ENCODE measurements at regions not wholly inside any gene's neighbourhood (a gene's known extent, or its start where the extent isn't known, plus 50 kb on each side); places are given as distances from the start of the nearest gene placed in this dataset.
"Not testable (repeated sequence)": the region's sequence is repeated elsewhere in the genome, so short reads cannot be mapped to it uniquely, and the experiment has no call there.

DNA sequence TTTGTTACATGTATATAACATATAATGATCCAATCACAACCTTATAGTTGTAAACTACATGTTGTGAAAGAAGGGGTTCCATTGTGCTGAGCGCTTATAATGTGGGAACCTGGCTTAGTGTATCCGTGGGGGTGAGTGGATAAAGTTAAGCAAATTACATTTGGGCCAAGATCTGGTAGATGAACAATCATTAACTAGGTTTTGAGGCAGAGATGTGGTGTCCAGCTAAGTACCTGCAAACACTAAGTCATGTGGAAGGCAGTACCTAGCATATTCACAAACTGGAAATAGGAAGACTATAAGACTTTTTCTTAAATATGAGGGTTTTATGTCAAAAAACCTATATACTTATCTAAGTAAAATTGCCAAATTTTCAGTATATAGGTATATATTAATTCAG, 167.2 kb upstream of the PDE4B start:
- H3K27ac ChIP-seq: no peak overlapping the region
- H3K9me3 ChIP-seq: no peaks in the 10 kb centered on the region
- H3K27me3 ChIP-seq: no peaks in the 10 kb centered on the region
- intact Hi-C loops (cut with DNase I): no loop called here
- H3K4me3 ChIP-seq: no peak overlapping the region
- H3K4me1 ChIP-seq: no peaks in the 10 kb centered on the region
- TF ChIP-seq, protein P1, sequence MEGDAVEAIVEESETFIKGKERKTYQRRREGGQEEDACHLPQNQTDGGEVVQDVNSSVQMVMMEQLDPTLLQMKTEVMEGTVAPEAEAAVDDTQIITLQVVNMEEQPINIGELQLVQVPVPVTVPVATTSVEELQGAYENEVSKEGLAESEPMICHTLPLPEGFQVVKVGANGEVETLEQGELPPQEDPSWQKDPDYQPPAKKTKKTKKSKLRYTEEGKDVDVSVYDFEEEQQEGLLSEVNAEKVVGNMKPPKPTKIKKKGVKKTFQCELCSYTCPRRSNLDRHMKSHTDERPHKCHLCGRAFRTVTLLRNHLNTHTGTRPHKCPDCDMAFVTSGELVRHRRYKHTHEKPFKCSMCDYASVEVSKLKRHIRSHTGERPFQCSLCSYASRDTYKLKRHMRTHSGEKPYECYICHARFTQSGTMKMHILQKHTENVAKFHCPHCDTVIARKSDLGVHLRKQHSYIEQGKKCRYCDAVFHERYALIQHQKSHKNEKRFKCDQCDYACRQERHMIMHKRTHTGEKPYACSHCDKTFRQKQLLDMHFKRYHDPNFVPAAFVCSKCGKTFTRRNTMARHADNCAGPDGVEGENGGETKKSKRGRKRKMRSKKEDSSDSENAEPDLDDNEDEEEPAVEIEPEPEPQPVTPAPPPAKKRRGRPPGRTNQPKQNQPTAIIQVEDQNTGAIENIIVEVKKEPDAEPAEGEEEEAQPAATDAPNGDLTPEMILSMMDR (IDR thresholded peaks at IDR 0.05): no peak
- DNase-seq (ENCODE audit: low spot score in 2 of 2): no peak
- H3K36me3 ChIP-seq: no peaks in the 10 kb centered on the region

DNA sequence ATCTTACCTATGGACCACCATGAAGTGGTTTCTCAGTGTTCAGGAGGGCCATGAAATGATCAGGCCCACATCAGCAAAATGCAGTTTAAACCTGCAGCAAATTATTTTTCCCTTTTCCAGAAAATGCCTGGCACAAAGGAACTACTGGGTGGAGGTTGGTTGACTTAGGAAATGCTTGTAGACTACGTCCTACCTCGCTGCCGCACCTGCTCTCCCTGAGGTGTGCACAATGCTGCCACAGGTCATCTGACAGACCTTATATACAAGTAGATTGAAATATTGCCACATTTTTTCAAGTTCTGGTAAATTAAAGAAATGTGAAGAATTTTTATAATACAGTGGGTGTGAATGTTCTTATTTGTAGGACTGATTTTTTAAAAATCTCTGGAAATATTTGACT, 166.7 kb upstream of the PDE4B start:
- H3K27me3 ChIP-seq: no peaks in the 10 kb centered on the region

DNA sequence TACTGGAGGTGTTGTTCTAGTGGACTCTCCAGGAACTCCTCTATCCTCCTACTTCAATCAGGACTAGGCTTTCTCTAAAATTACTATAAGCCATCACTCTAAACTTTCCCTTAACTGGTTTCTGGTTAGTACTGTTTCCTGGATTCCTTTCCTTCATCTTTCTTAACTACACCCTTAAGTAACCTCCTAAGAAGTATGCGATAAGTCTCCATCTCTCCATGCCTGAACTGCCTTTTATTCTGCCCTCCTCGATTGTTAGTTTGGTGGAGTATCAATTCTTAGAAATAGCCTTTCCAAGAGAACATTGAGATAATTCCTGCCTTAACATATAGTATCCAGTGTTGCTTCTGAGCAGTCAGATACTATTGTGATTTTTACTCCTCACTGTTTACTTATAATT, 162.9 kb upstream of the PDE4B start:
- Histone ChIP-seq H3K36me3 (no peaks in the 10 kb centered on the region), H3K4me3 (no peak overlapping the region), H3K9me3 (no peaks in the 10 kb centered on the region), H3K4me1 (no peaks in the 10 kb centered on the region), H3K27me3 (no peaks in the 10 kb centered on the region), H3K27ac (no peak overlapping the region)
- DNase-seq (ENCODE audit: low spot score in 2 of 2): no peak
- intact Hi-C loops (cut with DNase I): no loop called here
- TF ChIP-seq, protein P1 (IDR thresholded peaks at IDR 0.05): no peak

More for the DNA sequence above, 166.7 kb upstream of the PDE4B start:
- no peak for DNase-seq (ENCODE audit: low spot score in 2 of 2)
- H3K9me3 ChIP-seq: no peaks in the 10 kb centered on the region
- TF ChIP-seq, protein P1 (IDR thresholded peaks at IDR 0.05): no peak
- no peak overlapping the region for H3K27ac ChIP-seq
- intact Hi-C loops (cut with DNase I): no loop called here
- H3K36me3 ChIP-seq: no peaks in the 10 kb centered on the region
- H3K4me1 ChIP-seq: no peaks in the 10 kb centered on the region
- no peak overlapping the region for H3K4me3 ChIP-seq

DNA sequence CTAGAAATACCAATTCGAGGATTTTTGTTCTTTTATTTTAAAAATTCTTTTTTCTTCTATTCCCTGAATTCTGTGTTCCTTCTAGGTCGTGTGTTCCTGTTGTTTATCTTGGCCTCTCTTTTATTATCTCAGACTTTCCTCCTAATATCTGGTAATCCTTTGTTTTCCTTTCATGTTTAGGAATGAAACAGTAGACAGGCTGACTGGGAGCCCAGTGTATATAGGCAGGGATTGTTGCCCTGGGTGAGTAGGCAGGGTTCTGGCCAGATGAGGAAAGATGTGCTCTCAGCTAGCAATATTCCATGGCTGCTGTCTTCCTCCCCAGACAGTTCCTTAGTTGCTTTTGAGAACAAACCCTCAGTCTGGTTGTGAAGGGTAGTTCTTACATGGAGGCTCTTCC, 161.8 kb upstream of the PDE4B start:
- Histone ChIP-seq H3K36me3 (no peaks in the 10 kb centered on the region), H3K9me3 (no peaks in the 10 kb centered on the region), H3K4me3 (no peak overlapping the region), H3K27ac (no peak overlapping the region), H3K4me1 (no peaks in the 10 kb centered on the region), H3K27me3 (no peaks in the 10 kb centered on the region)
- no peak for DNase-seq (ENCODE audit: low spot score in 2 of 2)
- intact Hi-C loops (cut with DNase I): no loop called here
- TF ChIP-seq, protein P1 (IDR thresholded peaks at IDR 0.05): no peak

DNA sequence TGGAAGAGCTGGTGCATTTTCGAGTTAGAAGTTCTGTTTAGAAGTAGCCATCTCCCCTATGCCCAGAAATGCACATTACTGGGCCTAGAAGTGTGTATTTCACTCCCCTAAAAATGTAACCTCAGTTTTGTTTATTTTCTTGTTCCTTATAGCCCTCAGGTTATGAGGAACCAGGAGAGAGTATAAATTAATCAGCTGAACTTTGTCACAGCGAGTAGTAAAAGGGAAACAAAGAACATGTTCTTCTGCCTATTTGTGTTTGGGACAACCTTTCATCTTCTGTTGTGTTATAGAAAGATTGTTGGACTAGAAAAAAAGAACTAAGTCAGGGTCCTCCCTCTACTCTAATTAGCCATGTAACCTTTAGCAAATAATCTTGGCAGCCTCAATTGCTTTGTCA, 160.5 kb upstream of the PDE4B start:
- Histone ChIP-seq H3K27me3 (no peaks in the 10 kb centered on the region), H3K4me3 (no peak overlapping the region), H3K27ac (no peak overlapping the region), H3K4me1 (no peaks in the 10 kb centered on the region), H3K9me3 (no peaks in the 10 kb centered on the region), H3K36me3 (no peaks in the 10 kb centered on the region)
- TF ChIP-seq, protein P1 (IDR thresholded peaks at IDR 0.05): no peak
- intact Hi-C loops (cut with DNase I): no loop called here
- no peak for DNase-seq (ENCODE audit: low spot score in 2 of 2)

DNA sequence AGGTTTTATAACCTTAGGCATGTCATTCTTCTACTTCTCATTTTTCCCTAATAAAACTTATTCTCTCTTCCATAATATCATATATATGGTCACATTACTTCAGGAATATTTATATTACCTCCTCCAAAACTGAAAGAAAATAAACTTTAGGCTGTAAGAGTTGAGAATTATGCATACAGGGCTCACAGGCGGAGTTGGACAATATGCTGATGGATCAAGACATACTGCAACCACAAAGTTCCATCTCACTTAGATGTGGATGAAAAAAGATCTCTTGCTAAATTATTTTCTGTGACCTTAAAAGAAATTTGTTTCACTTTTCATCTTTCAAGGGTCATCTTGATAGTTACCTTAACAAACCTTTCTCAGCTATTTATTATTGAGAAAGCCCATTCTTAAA, 152.6 kb upstream of the PDE4B start:
- no peaks in the 10 kb centered on the region for H3K9me3 ChIP-seq
- no peak overlapping the region for H3K4me3 ChIP-seq
- H3K36me3 ChIP-seq: no peaks in the 10 kb centered on the region
- intact Hi-C loops (cut with DNase I): no loop called here
- H3K4me1 ChIP-seq: no peaks in the 10 kb centered on the region
- TF ChIP-seq, protein P1 (IDR thresholded peaks at IDR 0.05): no peak
- no peaks in the 10 kb centered on the region for H3K27me3 ChIP-seq
- H3K27ac ChIP-seq: no peak overlapping the region
- no peak for DNase-seq (ENCODE audit: low spot score in 2 of 2)

DNA sequence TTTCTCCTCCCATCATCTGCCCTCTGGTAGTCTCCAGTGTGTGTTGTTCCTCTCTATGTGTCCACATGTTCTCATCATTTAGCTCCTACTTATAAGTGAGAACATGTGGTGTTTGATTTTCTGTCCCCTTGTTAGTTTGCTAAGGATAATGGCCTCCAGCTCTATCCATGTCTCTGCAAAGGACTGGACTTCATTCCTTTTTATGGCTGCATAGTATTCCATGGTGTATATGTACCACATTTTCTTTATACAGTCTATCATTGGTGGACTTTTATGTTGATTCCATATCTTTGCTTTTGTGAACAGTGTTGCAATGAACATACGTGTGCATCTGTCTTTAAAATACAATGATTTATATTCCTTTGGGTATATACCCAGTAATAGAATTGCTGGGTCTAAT, 143.5 kb upstream of the PDE4B start:
- H3K36me3 ChIP-seq; H3K27me3 ChIP-seq; DNase-seq (ENCODE audit: low spot score in 2 of 2); H3K4me3 ChIP-seq; intact Hi-C loops (cut with DNase I); H3K27ac ChIP-seq; H3K4me1 ChIP-seq; H3K9me3 ChIP-seq: not testable (repeated sequence)
